Right hindlimb (tissue), 1 donor: ENCODE measurements at regions not wholly inside any gene's neighbourhood (a gene's known extent, or its start where the extent isn't known, plus 50 kb on each side); places are given as distances from the start of the nearest gene placed in this dataset.

Source experiments
- DNase-seq: peaks from one replicate; pipeline ENCODE4 v3.0.0-alpha.2; 2018

GRCh38 chr2:157933160-157933920 is 57.2 kb upstream of the ACVR1 start:
- no peak for DNase-seq

GRCh38 chr2:157932480-157933159 is 56.5 kb upstream of the ACVR1 start:
- no peak for DNase-seq

GRCh38 chr2:157931542-157931941 is 55.4 kb upstream of the ACVR1 start:
- DNase-seq: no peak

- DNase-seq: no peak
Observed at GRCh38 chr2:157930728-157931127, 54.6 kb upstream of the ACVR1 start.

- DNase-seq: no peak
Observed at GRCh38 chr2:157929871-157930667, 53.9 kb upstream of the ACVR1 start.

- DNase-seq: no peak
Observed at GRCh38 chr2:157928372-157928771, 52.2 kb upstream of the ACVR1 start.

- DNase-seq: no peak
Observed at GRCh38 chr2:157927155-157927554, 51.0 kb upstream of the ACVR1 start.
